ENCODE measurements at regions not wholly inside any gene's neighbourhood (a gene's known extent, or its start where the extent isn't known, plus 50 kb on each side); places are given as distances from the start of the nearest gene placed in this dataset.

GRCh38 chr14:45467023-45467422 lies 214.0 kb upstream of the MIS18BP1 start (continued):
- no peak for TF ChIP-seq CREB5 (CRISPR knock-in tag; IDR thresholded peaks at IDR 0.05; ENCODE audit: low read depth)
- no peak for TF ChIP-seq BACH2 (CRISPR knock-in tag; IDR thresholded peaks at IDR 0.05; ENCODE audit: borderline replicate concordance)

- no peak for TF ChIP-seq PPARA (CRISPR knock-in tag; IDR thresholded peaks at IDR 0.05; ENCODE audit: borderline replicate concordance)
- TF ChIP-seq ARNTL (CRISPR knock-in tag; IDR thresholded peaks at IDR 0.05; ENCODE audit: borderline replicate concordance, low read depth), result no peak
- no peak for TF ChIP-seq ISL1 (CRISPR knock-in tag; IDR thresholded peaks at IDR 0.05)
- no peak for TF ChIP-seq TOX (CRISPR knock-in tag; IDR thresholded peaks at IDR 0.05; ENCODE audit: borderline replicate concordance)
- TF ChIP-seq ZNF70 (CRISPR knock-in tag; IDR thresholded peaks at IDR 0.05), result no peak
- TF ChIP-seq POU6F1 (CRISPR knock-in tag; IDR thresholded peaks at IDR 0.05; ENCODE audit: borderline replicate concordance, low read depth), result no peak
- TF ChIP-seq OSR1 (CRISPR knock-in tag; IDR thresholded peaks at IDR 0.05), result no peak
- no peak for TF ChIP-seq TSHZ2 (CRISPR knock-in tag; IDR thresholded peaks at IDR 0.05)
- no peak for TF ChIP-seq RARB (CRISPR knock-in tag; IDR thresholded peaks at IDR 0.05)
- ATAC-seq, result no peak
Observed at GRCh38 chr14:45434221-45434620, 181.2 kb upstream of the MIS18BP1 start.

- peak; percentile 62; the same call in 1 of the 3 replicates for ATAC-seq
- TF ChIP-seq ISL1 (CRISPR knock-in tag; IDR thresholded peaks at IDR 0.05), result no peak
- no peak for TF ChIP-seq PPARA (CRISPR knock-in tag; IDR thresholded peaks at IDR 0.05; ENCODE audit: borderline replicate concordance)
- no peak for TF ChIP-seq ESRRG (CRISPR knock-in tag; IDR thresholded peaks at IDR 0.05)
- TF ChIP-seq SNAI2 (CRISPR knock-in tag; IDR thresholded peaks at IDR 0.05), result no peak
- TF ChIP-seq PATZ1 (CRISPR knock-in tag; IDR thresholded peaks at IDR 0.05; ENCODE audit: borderline replicate concordance), result no peak
- TF ChIP-seq BACH2 (CRISPR knock-in tag; IDR thresholded peaks at IDR 0.05; ENCODE audit: borderline replicate concordance), result no peak
- TF ChIP-seq TCF4 (CRISPR knock-in tag; IDR thresholded peaks at IDR 0.05; ENCODE audit: borderline replicate concordance), result no peak
- no peak for TF ChIP-seq ARNTL (CRISPR knock-in tag; IDR thresholded peaks at IDR 0.05; ENCODE audit: borderline replicate concordance, low read depth)
- TF ChIP-seq ZFP30 (CRISPR knock-in tag; IDR thresholded peaks at IDR 0.05), result no peak
- TF ChIP-seq ZNF8 (CRISPR knock-in tag; IDR thresholded peaks at IDR 0.05), result no peak
- no peak for TF ChIP-seq ZC3H10 (CRISPR knock-in tag; IDR thresholded peaks at IDR 0.05)
- TF ChIP-seq OSR1 (CRISPR knock-in tag; IDR thresholded peaks at IDR 0.05), result no peak
- TF ChIP-seq CSRNP3 (CRISPR knock-in tag; IDR thresholded peaks at IDR 0.05), result no peak
- TF ChIP-seq POU6F1 (CRISPR knock-in tag; IDR thresholded peaks at IDR 0.05; ENCODE audit: borderline replicate concordance, low read depth), result no peak
- no peak for TF ChIP-seq RARB (CRISPR knock-in tag; IDR thresholded peaks at IDR 0.05)
- TF ChIP-seq ZNF70 (CRISPR knock-in tag; IDR thresholded peaks at IDR 0.05), result no peak
- TF ChIP-seq TOX (CRISPR knock-in tag; IDR thresholded peaks at IDR 0.05; ENCODE audit: borderline replicate concordance), result no peak
- TF ChIP-seq CREB5 (CRISPR knock-in tag; IDR thresholded peaks at IDR 0.05; ENCODE audit: low read depth), result no peak
- no peak for TF ChIP-seq CSDC2 (CRISPR knock-in tag; IDR thresholded peaks at IDR 0.05)
Observed at GRCh38 chr14:45426685-45427282, 173.8 kb upstream of the MIS18BP1 start.
